Right renal pelvis (tissue), 4 donors: ENCODE measurements at regions not wholly inside any gene's neighbourhood (a gene's known extent, or its start where the extent isn't known, plus 50 kb on each side); places are given as distances from the start of the nearest gene placed in this dataset.

Experiments
- DNase-seq, 4 donors: peaks; one replicate each; pipeline ENCODE4 v3.0.0-alpha.2; 2013; ENCODE audit warnings: low read depth in 4 of 4, low spot score in 3 of 4, missing footprints in 1 of 4

GRCh38 chr3:117117188-117117936, 407.8 kb downstream of the TUSC7 start:
- no peak for DNase-seq

- no peak for DNase-seq
Observed at GRCh38 chr3:117118604-117119003, 409.0 kb downstream of the TUSC7 start.

- no peak for DNase-seq
Observed at GRCh38 chr3:117120014-117120413, 410.4 kb downstream of the TUSC7 start.

GRCh38 chr3:117122609-117123008, 413.0 kb downstream of the TUSC7 start:
- DNase-seq = no peak

GRCh38 chr3:117126460-117126859, 416.9 kb downstream of the TUSC7 start:
- DNase-seq = no peak

GRCh38 chr3:117126946-117127546, 417.5 kb downstream of the TUSC7 start:
- DNase-seq = no peak

- no peak for DNase-seq
Observed at GRCh38 chr3:117128133-117128532, 418.6 kb downstream of the TUSC7 start.

- peak in 3 of 4 donors; percentile 16 to 28 (median 22) for DNase-seq
Observed at GRCh38 chr3:117128872-117129271, 419.3 kb downstream of the TUSC7 start.

- DNase-seq = no peak
Observed at GRCh38 chr3:117129516-117129915, 419.9 kb downstream of the TUSC7 start.

- no peak for DNase-seq
Observed at GRCh38 chr3:117130222-117130621, 420.6 kb downstream of the TUSC7 start.

GRCh38 chr3:117131259-117131658, 421.7 kb downstream of the TUSC7 start:
- no peak for DNase-seq

GRCh38 chr3:117133066-117133465, 423.5 kb downstream of the TUSC7 start:
- DNase-seq = peak in 2 of 4 donors; percentile 11 to 22

GRCh38 chr3:117135207-117135606, 425.6 kb downstream of the TUSC7 start:
- no peak for DNase-seq

- no peak for DNase-seq
Observed at GRCh38 chr3:117136003-117136402, 426.4 kb downstream of the TUSC7 start.

- no peak for DNase-seq
Observed at GRCh38 chr3:117137065-117137464, 427.5 kb downstream of the TUSC7 start.

- no peak for DNase-seq
Observed at GRCh38 chr3:117139681-117140080, 430.1 kb downstream of the TUSC7 start.

GRCh38 chr3:117141812-117142211, 432.2 kb downstream of the TUSC7 start:
- no peak for DNase-seq

- DNase-seq = no peak
Observed at GRCh38 chr3:117144853-117145252, 435.3 kb downstream of the TUSC7 start.

GRCh38 chr3:117145677-117146076, 436.1 kb downstream of the TUSC7 start:
- no peak for DNase-seq

GRCh38 chr3:117146571-117146970, 437.0 kb downstream of the TUSC7 start:
- DNase-seq = no peak

GRCh38 chr3:117149584-117149983, 440.0 kb downstream of the TUSC7 start:
- DNase-seq = no peak

- DNase-seq = no peak
Observed at GRCh38 chr3:117150628-117151027, 441.0 kb downstream of the TUSC7 start.
